ENCODE measurements at regions not wholly inside any gene's neighbourhood (a gene's known extent, or its start where the extent isn't known, plus 50 kb on each side); places are given as distances from the start of the nearest gene placed in this dataset.

- H3K9me3 ChIP-seq (ENCODE audit: control insufficient read depth, insufficient read depth, low read length): no peaks in the 10 kb centered on the region
- DNase-seq (ENCODE audit: low read depth, low spot score): no peak
- ChIA-PET CTCF (no interaction called here), POLR2A (no interaction called here)
- no peak for TF ChIP-seq CTCF (IDR thresholded peaks at IDR 0.05; ENCODE audit: low read depth, low read length)
- no peaks in the 10 kb centered on the region for H3K27me3 ChIP-seq (ENCODE audit: control insufficient read depth, insufficient read depth, low read length)
- no peak overlapping the region for H3K4me3 ChIP-seq (ENCODE audit: low read depth, low read length)
- no peak overlapping the region for H3K27ac ChIP-seq (ENCODE audit: low read depth, low read length)
These were observed 1112.8 kb downstream of the TUSC7 start for GRCh38 chr3:117822416-117822815.

- no peaks in the 10 kb centered on the region for H3K27me3 ChIP-seq (ENCODE audit: control insufficient read depth, insufficient read depth, low read length)
- no peak for TF ChIP-seq CTCF (IDR thresholded peaks at IDR 0.05; ENCODE audit: low read depth, low read length)
- H3K4me3 ChIP-seq (ENCODE audit: low read depth, low read length): no peak overlapping the region
- DNase-seq (ENCODE audit: low read depth, low spot score): no peak
- no peaks in the 10 kb centered on the region for H3K9me3 ChIP-seq (ENCODE audit: control insufficient read depth, insufficient read depth, low read length)
- H3K27ac ChIP-seq (ENCODE audit: low read depth, low read length): no peak overlapping the region
- CTCF ChIA-PET: interaction anchor here (1.0 kb wide), 1 partner anchor 161 kb away, joined by 6 read pairs; no protein-coding TSS in a partner anchor
- POLR2A ChIA-PET: no interaction called here
These were observed 1126.7 kb downstream of the TUSC7 start for GRCh38 chr3:117836296-117836695.

GRCh38 chr3:117837391-117837790 is 1127.8 kb downstream of the TUSC7 start:
- H3K9me3 ChIP-seq (ENCODE audit: control insufficient read depth, insufficient read depth, low read length): no peaks in the 10 kb centered on the region
- TF ChIP-seq CTCF (IDR thresholded peaks at IDR 0.05; ENCODE audit: low read depth, low read length): no peak
- H3K4me3 ChIP-seq (ENCODE audit: low read depth, low read length): no peak overlapping the region
- ChIA-PET CTCF (no interaction called here), POLR2A (no interaction called here)
- H3K27me3 ChIP-seq (ENCODE audit: control insufficient read depth, insufficient read depth, low read length): no peaks in the 10 kb centered on the region
- no peak overlapping the region for H3K27ac ChIP-seq (ENCODE audit: low read depth, low read length)
- DNase-seq (ENCODE audit: low read depth, low spot score): no peak

GRCh38 chr3:117842086-117842485 is 1132.5 kb downstream of the TUSC7 start:
- CTCF ChIA-PET: interaction anchor here (0.6 kb wide), 1 partner anchor 11 kb away, joined by 4 read pairs; no protein-coding TSS in a partner anchor
- no peaks in the 10 kb centered on the region for H3K9me3 ChIP-seq (ENCODE audit: control insufficient read depth, insufficient read depth, low read length)
- no peak overlapping the region for H3K27ac ChIP-seq (ENCODE audit: low read depth, low read length)
- TF ChIP-seq CTCF (IDR thresholded peaks at IDR 0.05; ENCODE audit: low read depth, low read length): no peak
- no peaks in the 10 kb centered on the region for H3K27me3 ChIP-seq (ENCODE audit: control insufficient read depth, insufficient read depth, low read length)
- no peak overlapping the region for H3K4me3 ChIP-seq (ENCODE audit: low read depth, low read length)
- POLR2A ChIA-PET: no interaction called here
- no peak for DNase-seq (ENCODE audit: low read depth, low spot score)

GRCh38 chr3:117843356-117843755 is 1133.8 kb downstream of the TUSC7 start:
- H3K9me3 ChIP-seq (ENCODE audit: control insufficient read depth, insufficient read depth, low read length): no peaks in the 10 kb centered on the region
- DNase-seq (ENCODE audit: low read depth, low spot score): no peak
- POLR2A ChIA-PET: no interaction called here
- no peak overlapping the region for H3K27ac ChIP-seq (ENCODE audit: low read depth, low read length)
- no peak overlapping the region for H3K4me3 ChIP-seq (ENCODE audit: low read depth, low read length)
- no peaks in the 10 kb centered on the region for H3K27me3 ChIP-seq (ENCODE audit: control insufficient read depth, insufficient read depth, low read length)
- no peak for TF ChIP-seq CTCF (IDR thresholded peaks at IDR 0.05; ENCODE audit: low read depth, low read length)
- CTCF ChIA-PET: no interaction called here
